SK-N-MC (cell line): ENCODE measurements at regions not wholly inside any gene's neighbourhood (a gene's known extent, or its start where the extent isn't known, plus 50 kb on each side); places are given as distances from the start of the nearest gene placed in this dataset.

Experiments
- DNase-seq: peaks from one replicate; pipeline ENCODE4 v3.0.0-alpha.2; 2011; ENCODE audit warnings: low read depth, low spot score
- H3K27ac ChIP-seq: fragments of 200-600 bp; sonication (generic); 2 replicates; pipeline ENCODE4 v1.5.1; 2016; ENCODE audit warnings: mixed run types
- H3K36me3 ChIP-seq: fragments of 200-600 bp; sonication (generic); 2 replicates; pipeline ENCODE4 v1.6.1; 2017; ENCODE audit warnings: antibody characterized with exemption, low read length, mixed read lengths; ENCODE audit not compliant: insufficient read depth
- H3K4me3 ChIP-seq: fragments of 200-600 bp; sonication (generic); 2 replicates; pipeline ENCODE4 v1.5.1; 2016
- H3K9ac ChIP-seq: fragments of 200-600 bp; sonication (generic); 2 replicates; pipeline ENCODE4 v1.8.0; 2017; ENCODE audit warnings: mixed run types, mixed read lengths; ENCODE audit not compliant: insufficient read length
- H3K9me3 ChIP-seq: fragments of 200-600 bp; sonication (generic); 2 replicates; pipeline ENCODE4 v1.6.1; 2017; ENCODE audit warnings: low read depth, mild to moderate bottlenecking, antibody characterized with exemption, low read length, moderate library complexity, mixed read lengths
- EZH2 ChIP-seq: fragments of 200-600 bp; sonication (generic); IDR thresholded peaks from one replicate; pipeline ENCODE4 v1.6.1; 2017; ENCODE audit warnings: antibody characterized with exemption
- FOXP2 ChIP-seq: optimal IDR thresholded peaks from 2 replicates; pipeline ENCODE3; 2011; ENCODE audit warnings: mild to moderate bottlenecking, moderate library complexity; ENCODE audit not compliant: insufficient read depth; ENCODE audit errors: extremely low read length, control extremely low read depth
- POLR2AphosphoS5 ChIP-seq: IDR thresholded peaks from 2 replicates; pipeline ENCODE4 v1.6.1; 2012; ENCODE audit warnings: mild to moderate bottlenecking, low read depth, low read length, borderline replicate concordance

- Histone ChIP-seq H3K4me3 (no peak overlapping the region), H3K9me3 (no peaks in the 10 kb centered on the region), H3K27ac (no peak overlapping the region), H3K9ac (no peak overlapping the region), H3K36me3 (no peaks in the 10 kb centered on the region)
- DNase-seq: no peak
- TF ChIP-seq EZH2 (no peak), FOXP2 (no peak), POLR2AphosphoS5 (no peak)
These were observed 136.0 kb upstream of the ADRA1B start for GRCh38 chr5:159780246-159780645.

- Histone ChIP-seq H3K27ac (no peak overlapping the region), H3K36me3 (no peaks in the 10 kb centered on the region), H3K9me3 (no peaks in the 10 kb centered on the region), H3K4me3 (no peak overlapping the region), H3K9ac (no peak overlapping the region)
- no peak for DNase-seq
- TF ChIP-seq EZH2: no peak
- no peak for TF ChIP-seq FOXP2
- no peak for TF ChIP-seq POLR2AphosphoS5
These were observed 134.6 kb upstream of the ADRA1B start for GRCh38 chr5:159781626-159782157.

- DNase-seq: no peak
- H3K36me3 ChIP-seq: no peaks in the 10 kb centered on the region
- H3K9me3 ChIP-seq: no peaks in the 10 kb centered on the region
- no peak for TF ChIP-seq POLR2AphosphoS5
- TF ChIP-seq FOXP2: no peak
- no peak for TF ChIP-seq EZH2
- H3K4me3 ChIP-seq: no peak overlapping the region
- no peak overlapping the region for H3K27ac ChIP-seq
- no peak overlapping the region for H3K9ac ChIP-seq
These were observed 133.9 kb upstream of the ADRA1B start for GRCh38 chr5:159782197-159782994.

- no peak for DNase-seq
- Histone ChIP-seq H3K9ac (no peak overlapping the region), H3K36me3 (no peaks in the 10 kb centered on the region), H3K4me3 (no peak overlapping the region), H3K27ac (no peak overlapping the region), H3K9me3 (no peaks in the 10 kb centered on the region)
- no peak for TF ChIP-seq EZH2
- no peak for TF ChIP-seq FOXP2
- TF ChIP-seq POLR2AphosphoS5: no peak
These were observed 133.3 kb upstream of the ADRA1B start for GRCh38 chr5:159782995-159783300.

- Histone ChIP-seq H3K27ac (no peak overlapping the region), H3K9ac (no peak overlapping the region), H3K9me3 (no peaks in the 10 kb centered on the region), H3K4me3 (no peak overlapping the region), H3K36me3 (no peaks in the 10 kb centered on the region)
- DNase-seq: no peak
- no peak for TF ChIP-seq POLR2AphosphoS5
- TF ChIP-seq EZH2: no peak
- TF ChIP-seq FOXP2: no peak
These were observed 132.5 kb upstream of the ADRA1B start for GRCh38 chr5:159783726-159784247.

- Histone ChIP-seq H3K4me3 (no peak overlapping the region), H3K9me3 (no peaks in the 10 kb centered on the region), H3K36me3 (no peaks in the 10 kb centered on the region), H3K27ac (no peak overlapping the region), H3K9ac (no peak overlapping the region)
- TF ChIP-seq POLR2AphosphoS5: no peak
- no peak for TF ChIP-seq EZH2
- no peak for TF ChIP-seq FOXP2
- DNase-seq: no peak
These were observed 131.3 kb upstream of the ADRA1B start for GRCh38 chr5:159784993-159785392.

GRCh38 chr5:159785656-159786055 lies 130.6 kb upstream of the ADRA1B start:
- Histone ChIP-seq H3K9me3 (no peaks in the 10 kb centered on the region), H3K27ac (no peak overlapping the region), H3K4me3 (no peak overlapping the region), H3K9ac (no peak overlapping the region), H3K36me3 (no peaks in the 10 kb centered on the region)
- no peak for DNase-seq
- TF ChIP-seq EZH2 (no peak), FOXP2 (no peak), POLR2AphosphoS5 (no peak)

- H3K9me3 ChIP-seq: no peaks in the 10 kb centered on the region
- no peak overlapping the region for H3K27ac ChIP-seq
- H3K9ac ChIP-seq: no peak overlapping the region
- TF ChIP-seq POLR2AphosphoS5 (no peak), FOXP2 (no peak), EZH2 (no peak)
- no peaks in the 10 kb centered on the region for H3K36me3 ChIP-seq
- no peak for DNase-seq
- no peak overlapping the region for H3K4me3 ChIP-seq
These were observed 130.1 kb upstream of the ADRA1B start for GRCh38 chr5:159786201-159786600.

- no peak overlapping the region for H3K9ac ChIP-seq
- H3K36me3 ChIP-seq: no peaks in the 10 kb centered on the region
- no peak for TF ChIP-seq EZH2
- no peak for TF ChIP-seq POLR2AphosphoS5
- TF ChIP-seq FOXP2: no peak
- DNase-seq: no peak
- no peak overlapping the region for H3K27ac ChIP-seq
- no peaks in the 10 kb centered on the region for H3K9me3 ChIP-seq
- no peak overlapping the region for H3K4me3 ChIP-seq
These were observed 129.2 kb upstream of the ADRA1B start for GRCh38 chr5:159786901-159787691.
